ENCODE measurements at regions not wholly inside any gene's neighbourhood (a gene's known extent, or its start where the extent isn't known, plus 50 kb on each side); places are given as distances from the start of the nearest gene placed in this dataset.

DNA sequence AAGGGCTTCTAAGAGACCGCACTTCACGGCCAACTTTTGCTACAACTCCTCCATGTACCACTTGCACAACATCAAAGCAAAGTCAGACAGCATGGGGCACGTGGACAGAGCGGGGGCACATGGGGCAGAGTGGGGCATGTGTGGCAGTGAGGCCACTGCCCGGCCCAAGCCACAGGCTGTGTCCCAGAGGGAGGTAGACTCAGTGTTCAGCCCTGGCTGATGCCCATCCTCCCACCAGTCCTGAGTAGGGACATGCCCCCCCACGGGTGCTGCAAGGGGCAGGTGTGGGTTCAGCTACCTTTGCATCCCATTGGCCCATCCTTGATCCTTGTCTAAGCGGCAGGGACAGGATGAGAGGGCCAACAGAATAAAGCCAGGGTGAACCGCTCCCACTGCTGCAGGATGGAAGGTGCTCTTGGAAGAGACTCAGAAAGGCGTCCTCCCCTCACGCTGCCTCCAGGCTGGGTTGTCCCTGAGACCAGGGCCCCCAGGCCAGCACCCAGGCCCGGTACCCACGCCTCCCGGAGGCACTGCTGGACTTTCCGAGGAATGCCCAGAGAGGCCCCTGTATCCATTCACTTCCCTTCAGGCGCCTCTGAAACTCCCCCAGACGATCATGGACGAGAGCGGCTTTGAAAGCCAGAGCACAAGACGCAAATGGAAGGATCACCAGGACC, 218.2 kb downstream of the NDUFA10 start:
- TF ChIP-seq, protein P1, sequence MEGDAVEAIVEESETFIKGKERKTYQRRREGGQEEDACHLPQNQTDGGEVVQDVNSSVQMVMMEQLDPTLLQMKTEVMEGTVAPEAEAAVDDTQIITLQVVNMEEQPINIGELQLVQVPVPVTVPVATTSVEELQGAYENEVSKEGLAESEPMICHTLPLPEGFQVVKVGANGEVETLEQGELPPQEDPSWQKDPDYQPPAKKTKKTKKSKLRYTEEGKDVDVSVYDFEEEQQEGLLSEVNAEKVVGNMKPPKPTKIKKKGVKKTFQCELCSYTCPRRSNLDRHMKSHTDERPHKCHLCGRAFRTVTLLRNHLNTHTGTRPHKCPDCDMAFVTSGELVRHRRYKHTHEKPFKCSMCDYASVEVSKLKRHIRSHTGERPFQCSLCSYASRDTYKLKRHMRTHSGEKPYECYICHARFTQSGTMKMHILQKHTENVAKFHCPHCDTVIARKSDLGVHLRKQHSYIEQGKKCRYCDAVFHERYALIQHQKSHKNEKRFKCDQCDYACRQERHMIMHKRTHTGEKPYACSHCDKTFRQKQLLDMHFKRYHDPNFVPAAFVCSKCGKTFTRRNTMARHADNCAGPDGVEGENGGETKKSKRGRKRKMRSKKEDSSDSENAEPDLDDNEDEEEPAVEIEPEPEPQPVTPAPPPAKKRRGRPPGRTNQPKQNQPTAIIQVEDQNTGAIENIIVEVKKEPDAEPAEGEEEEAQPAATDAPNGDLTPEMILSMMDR (IDR thresholded peaks at IDR 0.05) = no peak

DNA sequence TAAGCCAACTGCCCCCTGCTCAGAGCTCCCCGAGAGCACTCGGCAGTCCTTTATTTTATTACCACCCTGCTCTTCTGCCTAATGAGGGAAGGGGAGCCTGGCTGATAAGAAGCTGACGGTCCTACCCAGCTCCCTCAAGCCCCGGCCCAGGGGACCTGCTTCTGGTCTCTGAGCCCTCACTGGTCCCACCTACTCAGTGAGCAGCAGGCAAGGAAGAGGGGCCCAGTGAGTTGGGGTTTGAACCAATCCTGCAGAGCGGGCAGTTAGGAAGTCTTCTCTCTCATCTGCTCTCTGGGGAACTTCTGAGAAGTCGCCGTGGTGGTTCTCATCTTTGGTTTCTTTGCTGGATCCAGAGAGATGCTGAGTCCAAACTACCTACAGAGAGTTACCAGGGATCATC, 218.9 kb downstream of the NDUFA10 start:
- TF ChIP-seq, protein P1 (IDR thresholded peaks at IDR 0.05) = no peak

DNA sequence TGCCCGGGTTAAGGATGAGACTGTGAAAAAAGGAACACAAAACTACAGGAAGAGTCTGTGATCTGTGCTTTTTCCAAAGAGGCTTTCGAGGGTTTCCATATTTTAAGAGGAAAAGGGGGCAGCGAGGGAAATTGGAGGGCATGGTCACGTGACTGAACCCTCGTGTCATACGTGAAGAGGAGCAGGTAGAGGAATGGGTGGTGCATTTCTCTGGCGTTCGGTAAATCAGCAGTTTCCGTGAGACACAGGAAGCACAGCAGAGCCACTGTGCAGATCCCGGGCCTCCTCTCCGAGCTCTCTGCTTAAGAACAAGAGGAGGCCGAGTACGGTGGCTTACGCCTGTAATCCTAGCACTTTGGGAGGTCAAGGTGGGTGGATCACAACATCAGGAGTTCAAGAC, 219.7 kb downstream of the NDUFA10 start:
- TF ChIP-seq, protein P1 (IDR thresholded peaks at IDR 0.05) = no peak

DNA sequence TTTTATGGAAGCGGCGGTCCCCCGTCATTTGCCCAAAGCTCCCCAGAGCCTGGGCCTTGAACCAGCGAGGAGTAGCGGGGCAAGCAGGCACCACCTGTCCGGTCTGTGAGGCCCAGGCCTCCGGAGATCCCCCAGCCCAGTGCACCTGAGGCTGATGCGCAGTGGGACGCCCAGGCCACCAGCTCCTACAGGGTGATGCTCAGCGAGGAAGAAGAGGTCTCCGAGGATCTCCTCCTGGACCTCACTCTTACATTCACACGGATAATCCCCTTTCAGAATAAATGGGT, 220.2 kb downstream of the NDUFA10 start:
- TF ChIP-seq, protein P1 (IDR thresholded peaks at IDR 0.05) = no peak

DNA sequence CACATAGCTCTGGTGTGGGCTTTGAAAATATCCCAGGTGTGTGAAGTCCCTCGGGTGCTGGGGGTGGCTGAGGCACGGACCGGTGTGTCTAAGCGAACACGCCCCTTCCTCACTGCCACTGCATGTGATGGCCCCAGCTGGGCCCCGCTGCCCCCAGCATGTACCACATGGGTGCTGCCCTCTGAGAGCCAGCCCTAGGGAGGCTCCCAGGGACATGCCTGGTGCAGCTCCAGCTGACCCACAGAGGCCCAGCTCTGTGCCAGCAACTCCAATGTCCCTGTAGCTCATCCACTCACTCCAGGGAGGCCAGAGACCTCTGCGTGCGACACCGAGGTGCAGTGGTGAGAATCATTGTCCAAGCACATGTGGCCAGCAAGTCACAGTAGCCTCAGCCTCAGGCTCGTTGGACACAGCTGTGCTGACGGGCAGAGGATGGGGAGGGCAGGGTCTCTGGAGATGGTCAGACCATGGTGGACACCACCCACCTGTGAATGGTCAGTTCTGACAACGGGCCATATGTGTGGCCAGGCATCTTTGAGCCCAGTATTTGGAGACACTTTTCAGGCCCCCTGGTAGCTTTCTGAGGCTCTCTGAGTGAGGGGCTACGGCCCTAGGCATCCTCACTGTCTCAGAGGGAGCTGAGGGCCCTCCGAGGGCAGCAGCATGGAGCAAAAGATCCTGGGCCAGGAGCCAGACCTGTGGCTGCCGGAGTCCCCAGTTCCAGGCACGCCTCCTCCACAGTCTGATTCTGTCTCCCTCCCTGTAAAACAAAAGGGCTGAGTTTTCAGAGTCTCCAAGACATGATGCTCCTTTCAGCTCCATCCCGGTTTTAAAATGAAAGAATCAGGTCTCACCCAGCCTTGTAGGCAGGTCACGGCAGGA, 220.7 kb downstream of the NDUFA10 start:
- TF ChIP-seq, protein P1 (IDR thresholded peaks at IDR 0.05) = no peak

DNA sequence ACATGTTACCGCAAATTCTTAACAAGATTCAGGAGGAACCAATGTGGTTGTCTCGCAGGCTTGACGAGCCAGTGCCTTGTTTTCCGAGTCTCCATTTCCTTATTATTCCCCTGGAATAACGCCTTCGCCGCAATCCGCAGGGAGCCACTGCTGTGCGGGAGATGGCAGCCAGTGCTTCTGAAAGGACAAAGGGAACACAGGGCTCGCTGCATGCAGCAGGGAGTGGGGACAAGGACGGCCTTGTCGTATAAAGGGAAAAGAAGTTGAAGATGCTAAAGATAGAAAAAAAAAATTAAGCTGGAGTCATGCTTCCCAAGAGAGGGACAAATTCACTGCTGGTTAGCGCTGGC, 221.4 kb downstream of the NDUFA10 start:
- TF ChIP-seq, protein P1 (IDR thresholded peaks at IDR 0.05) = no peak

DNA sequence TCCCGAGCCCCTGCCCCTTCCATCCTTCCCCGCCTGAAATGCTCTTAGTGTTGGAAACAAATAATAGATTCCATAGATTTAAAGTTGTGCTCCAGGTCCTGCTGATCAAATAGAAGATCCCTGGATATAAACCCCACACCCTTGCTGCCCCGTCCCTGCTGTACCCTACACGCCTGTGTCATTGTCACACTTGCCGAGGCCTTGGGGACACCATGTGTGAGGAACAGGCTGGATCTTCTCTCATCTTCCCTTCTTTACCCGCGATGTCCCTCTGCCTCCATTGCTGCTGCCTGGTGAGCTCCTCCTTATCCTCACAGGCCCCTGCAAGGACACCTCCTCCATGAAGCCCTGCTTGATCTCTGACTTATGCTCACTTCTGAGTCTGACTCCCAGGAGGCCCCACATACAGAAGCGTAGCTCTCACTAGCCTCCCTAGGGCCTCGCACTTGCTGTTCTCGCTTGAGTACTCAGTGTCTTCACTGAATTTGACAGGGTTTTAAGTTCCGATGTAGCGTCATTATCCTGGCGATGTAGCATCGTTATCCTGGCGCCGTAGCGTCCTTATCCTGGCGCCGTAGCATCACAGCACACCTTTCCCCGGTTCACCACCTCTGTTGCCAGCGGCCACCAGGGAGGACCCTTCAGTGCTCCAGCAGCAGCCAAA, 221.9 kb downstream of the NDUFA10 start:
- TF ChIP-seq, protein P1 (IDR thresholded peaks at IDR 0.05) = no peak
